ENCODE measurements at regions not wholly inside any gene's neighbourhood (a gene's known extent, or its start where the extent isn't known, plus 50 kb on each side); places are given as distances from the start of the nearest gene placed in this dataset.

DNA sequence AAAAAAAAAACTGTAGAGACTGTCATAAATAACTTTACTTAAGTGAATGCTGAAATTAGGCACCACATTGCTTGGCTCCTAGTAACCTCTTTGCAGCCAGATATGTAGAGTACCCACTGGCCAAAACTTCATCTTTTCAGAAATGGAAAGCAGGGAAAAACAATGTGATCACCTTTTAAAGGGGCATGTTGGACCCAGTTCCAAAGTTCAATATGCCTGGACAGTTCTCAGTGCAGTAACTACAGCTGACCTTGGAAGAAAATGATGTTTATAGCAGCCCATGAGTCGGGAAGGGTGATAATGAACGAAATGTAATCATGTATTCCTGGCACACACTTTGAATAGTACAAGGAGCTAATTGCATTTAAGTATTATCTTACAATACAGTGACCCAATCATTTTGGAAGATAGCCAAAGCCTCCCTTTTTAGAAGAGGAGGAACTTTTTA lies 93.6 kb upstream of the TAB2 start:
- Mint-ChIP-seq H3K36me3 (ENCODE audit: low read depth) (no peaks in the 10 kb centered on the region), H3K4me1 (ENCODE audit: low read depth) (peaks cover 5% of the 10 kb centered on the region), H3K4me3 (ENCODE audit: unreplicated experiment) (no peak overlapping the region), H3K27me3 (ENCODE audit: low read depth) (no peaks in the 10 kb centered on the region), H3K9me3 (ENCODE audit: low read depth) (no peaks in the 10 kb centered on the region), H3K27ac (ENCODE audit: unreplicated experiment) (no peak overlapping the region)
- TF ChIP-seq, protein P1, sequence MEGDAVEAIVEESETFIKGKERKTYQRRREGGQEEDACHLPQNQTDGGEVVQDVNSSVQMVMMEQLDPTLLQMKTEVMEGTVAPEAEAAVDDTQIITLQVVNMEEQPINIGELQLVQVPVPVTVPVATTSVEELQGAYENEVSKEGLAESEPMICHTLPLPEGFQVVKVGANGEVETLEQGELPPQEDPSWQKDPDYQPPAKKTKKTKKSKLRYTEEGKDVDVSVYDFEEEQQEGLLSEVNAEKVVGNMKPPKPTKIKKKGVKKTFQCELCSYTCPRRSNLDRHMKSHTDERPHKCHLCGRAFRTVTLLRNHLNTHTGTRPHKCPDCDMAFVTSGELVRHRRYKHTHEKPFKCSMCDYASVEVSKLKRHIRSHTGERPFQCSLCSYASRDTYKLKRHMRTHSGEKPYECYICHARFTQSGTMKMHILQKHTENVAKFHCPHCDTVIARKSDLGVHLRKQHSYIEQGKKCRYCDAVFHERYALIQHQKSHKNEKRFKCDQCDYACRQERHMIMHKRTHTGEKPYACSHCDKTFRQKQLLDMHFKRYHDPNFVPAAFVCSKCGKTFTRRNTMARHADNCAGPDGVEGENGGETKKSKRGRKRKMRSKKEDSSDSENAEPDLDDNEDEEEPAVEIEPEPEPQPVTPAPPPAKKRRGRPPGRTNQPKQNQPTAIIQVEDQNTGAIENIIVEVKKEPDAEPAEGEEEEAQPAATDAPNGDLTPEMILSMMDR (IDR thresholded peaks at IDR 0.05): no peak
- DNase-seq (ENCODE audit: low spot score): no peak

DNA sequence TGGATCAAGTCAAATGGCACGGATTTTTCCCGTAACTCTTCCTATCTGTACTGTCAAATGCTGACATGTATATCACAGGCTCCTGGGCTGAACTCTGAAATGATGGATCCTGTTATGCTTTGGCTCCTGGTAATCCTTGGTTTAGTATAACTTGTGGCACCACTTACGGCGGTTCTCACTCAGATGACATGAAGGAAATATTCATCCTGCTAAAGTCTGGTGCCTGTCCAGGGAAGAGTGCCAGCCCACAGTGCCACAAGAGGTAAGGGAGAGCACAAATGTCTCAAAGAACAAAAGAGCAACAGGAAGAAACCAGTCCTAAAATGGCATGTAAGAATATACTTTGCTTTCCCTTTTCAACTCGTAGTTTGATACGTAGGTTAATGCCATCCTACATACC lies 93.1 kb upstream of the TAB2 start:
- Mint-ChIP-seq H3K27me3 (ENCODE audit: low read depth) (no peaks in the 10 kb centered on the region), H3K4me3 (ENCODE audit: unreplicated experiment) (no peak overlapping the region), H3K9me3 (ENCODE audit: low read depth) (no peaks in the 10 kb centered on the region), H3K27ac (ENCODE audit: unreplicated experiment) (no peak overlapping the region), H3K4me1 (ENCODE audit: low read depth) (peaks cover 5% of the 10 kb centered on the region), H3K36me3 (ENCODE audit: low read depth) (no peaks in the 10 kb centered on the region)
- TF ChIP-seq, protein P1 (IDR thresholded peaks at IDR 0.05): no peak
- no peak for DNase-seq (ENCODE audit: low spot score)

DNA sequence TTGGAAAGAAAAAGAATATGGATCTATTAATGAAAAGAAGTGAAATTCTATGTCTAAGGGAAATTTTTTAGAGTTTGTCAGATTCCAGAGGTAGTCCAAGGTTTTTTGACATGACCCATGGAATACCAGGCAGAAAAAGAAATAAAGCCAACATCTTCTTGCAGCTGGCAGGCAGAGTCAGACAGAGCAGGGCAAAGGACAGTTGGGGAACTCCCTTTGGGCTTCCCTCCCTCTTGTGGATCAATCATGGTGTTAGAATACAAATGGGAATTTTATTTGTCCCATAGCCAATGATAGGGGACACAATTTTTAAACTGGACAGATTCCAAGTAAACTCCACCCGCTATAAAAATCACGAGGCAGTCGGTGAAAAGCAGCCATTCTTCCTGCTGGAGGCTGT lies 92.1 kb upstream of the TAB2 start:
- Mint-ChIP-seq H3K27ac (ENCODE audit: unreplicated experiment) (no peak overlapping the region), H3K4me1 (ENCODE audit: low read depth) (peaks cover 5% of the 10 kb centered on the region), H3K36me3 (ENCODE audit: low read depth) (no peaks in the 10 kb centered on the region), H3K4me3 (ENCODE audit: unreplicated experiment) (no peak overlapping the region), H3K27me3 (ENCODE audit: low read depth) (no peaks in the 10 kb centered on the region), H3K9me3 (ENCODE audit: low read depth) (no peaks in the 10 kb centered on the region)
- DNase-seq (ENCODE audit: low spot score): no peak
- TF ChIP-seq, protein P1 (IDR thresholded peaks at IDR 0.05): no peak

DNA sequence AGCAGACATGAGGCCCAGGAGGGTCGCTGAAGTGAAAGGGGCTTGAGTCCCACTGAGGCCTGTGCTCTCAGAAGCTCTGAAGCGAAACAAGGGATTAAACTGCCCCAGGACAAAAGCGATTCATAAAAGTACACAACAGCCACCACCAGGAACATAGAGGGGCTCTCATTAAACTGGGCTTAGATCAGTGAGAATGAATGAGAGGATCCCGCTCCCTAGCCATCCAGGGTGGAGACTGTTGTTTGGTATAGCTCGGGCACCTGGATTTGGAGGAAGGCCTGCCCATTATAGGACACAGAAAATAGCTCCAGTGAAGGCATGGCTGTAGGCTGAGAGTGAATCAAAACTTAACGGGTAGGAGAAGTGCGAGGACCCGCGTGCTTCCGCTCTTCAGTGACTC lies 91.6 kb upstream of the TAB2 start:
- TF ChIP-seq, protein P1 (IDR thresholded peaks at IDR 0.05): no peak
- Mint-ChIP-seq H3K27me3 (ENCODE audit: low read depth) (no peaks in the 10 kb centered on the region), H3K27ac (ENCODE audit: unreplicated experiment) (no peak overlapping the region), H3K4me3 (ENCODE audit: unreplicated experiment) (no peak overlapping the region), H3K9me3 (ENCODE audit: low read depth) (no peaks in the 10 kb centered on the region), H3K4me1 (ENCODE audit: low read depth) (peaks cover 5% of the 10 kb centered on the region), H3K36me3 (ENCODE audit: low read depth) (no peaks in the 10 kb centered on the region)
- DNase-seq (ENCODE audit: low spot score): no peak

DNA sequence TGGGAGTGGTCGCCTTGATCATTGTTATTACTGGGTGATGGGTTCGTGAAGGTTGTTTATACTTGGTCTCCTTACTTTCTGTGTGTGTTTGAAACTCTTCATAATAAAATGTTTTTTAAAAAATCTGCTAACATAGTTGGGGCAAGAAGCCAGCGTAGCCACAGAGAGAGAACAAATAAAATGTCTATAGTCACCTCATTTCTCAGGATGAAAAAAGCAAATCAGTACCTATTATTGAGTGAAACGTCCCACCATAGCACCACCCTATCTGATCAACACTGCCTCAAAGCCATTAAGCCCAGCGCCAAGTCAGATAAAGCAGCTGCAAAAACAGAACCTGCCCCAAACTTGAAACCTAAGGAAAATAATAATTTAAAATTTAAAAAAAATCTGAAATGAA lies 89.7 kb upstream of the TAB2 start:
- no peak for DNase-seq (ENCODE audit: low spot score)

More for the DNA sequence above, 89.7 kb upstream of the TAB2 start:
- Mint-ChIP-seq H3K27ac (ENCODE audit: unreplicated experiment) (no peak overlapping the region), H3K36me3 (ENCODE audit: low read depth) (no peaks in the 10 kb centered on the region), H3K27me3 (ENCODE audit: low read depth) (no peaks in the 10 kb centered on the region), H3K4me1 (ENCODE audit: low read depth) (peaks cover 12% of the 10 kb centered on the region), H3K9me3 (ENCODE audit: low read depth) (no peaks in the 10 kb centered on the region), H3K4me3 (ENCODE audit: unreplicated experiment) (no peak overlapping the region)
- TF ChIP-seq, protein P1 (IDR thresholded peaks at IDR 0.05): no peak
